HK-2 (cell line): ENCODE measurements at regions not wholly inside any gene's neighbourhood (a gene's known extent, or its start where the extent isn't known, plus 50 kb on each side); places are given as distances from the start of the nearest gene placed in this dataset.
"Not testable (repeated sequence)": the region's sequence is repeated elsewhere in the genome, so short reads cannot be mapped to it uniquely, and the experiment has no call there.

ENCODE experiments used
- DNase-seq: peaks from one replicate; pipeline ENCODE4 v3.0.0-alpha.2; 2018; ENCODE audit not compliant: unreplicated experiment

GRCh38 chr7:9505516-9505915, 1072.1 kb downstream of the NXPH1 start:
- DNase-seq: no peak

GRCh38 chr7:9507290-9507689, 1073.9 kb downstream of the NXPH1 start:
- DNase-seq: no peak

GRCh38 chr7:9516662-9517061, 1083.3 kb downstream of the NXPH1 start:
- DNase-seq: no peak

- DNase-seq: no peak
Measured at GRCh38 chr7:9523579-9523978, 1090.2 kb downstream of the NXPH1 start.

- not testable (repeated sequence) for DNase-seq
Measured at GRCh38 chr7:9552431-9552830, 1119.0 kb downstream of the NXPH1 start.

GRCh38 chr7:9557853-9558252, 1124.4 kb downstream of the NXPH1 start:
- DNase-seq: no peak

- DNase-seq: no peak
Measured at GRCh38 chr7:9575716-9576115, 1142.3 kb downstream of the NXPH1 start.

GRCh38 chr7:9582824-9583223, 1149.4 kb downstream of the NXPH1 start:
- DNase-seq: no peak

GRCh38 chr7:9598411-9598810, 1165.0 kb downstream of the NXPH1 start:
- no peak for DNase-seq

GRCh38 chr7:9600974-9601373, 1167.6 kb downstream of the NXPH1 start:
- no peak for DNase-seq

- DNase-seq: no peak
Measured at GRCh38 chr7:9603291-9603690, 1169.9 kb downstream of the NXPH1 start.

GRCh38 chr7:9608560-9608959, 1175.2 kb downstream of the NXPH1 start:
- DNase-seq: no peak

GRCh38 chr7:9620899-9621298, 1187.5 kb downstream of the NXPH1 start:
- DNase-seq: not testable (repeated sequence)

GRCh38 chr7:9621306-9621902, 1188.0 kb downstream of the NXPH1 start:
- not testable (repeated sequence) for DNase-seq

- DNase-seq: no peak
Measured at GRCh38 chr7:9621927-9622326, 1188.5 kb downstream of the NXPH1 start.

- DNase-seq: no peak
Measured at GRCh38 chr7:9625953-9626352, 1192.5 kb downstream of the NXPH1 start.

- DNase-seq: no peak
Measured at GRCh38 chr7:9645756-9646155, 1212.3 kb downstream of the NXPH1 start.

- no peak for DNase-seq
Measured at GRCh38 chr7:9657257-9657656, 1223.8 kb downstream of the NXPH1 start.

GRCh38 chr7:9671979-9672917, 1238.8 kb downstream of the NXPH1 start:
- no peak for DNase-seq

- DNase-seq: no peak
Measured at GRCh38 chr7:9680713-9681112, 1247.3 kb downstream of the NXPH1 start.

GRCh38 chr7:9681284-9681683, 1247.9 kb downstream of the NXPH1 start:
- no peak for DNase-seq

- DNase-seq: no peak
Measured at GRCh38 chr7:9691286-9691685, 1257.9 kb downstream of the NXPH1 start.

- no peak for DNase-seq
Measured at GRCh38 chr7:9698375-9698774, 1265.0 kb downstream of the NXPH1 start.
